PC-3 (cell line): ENCODE measurements at regions not wholly inside any gene's neighbourhood (a gene's known extent, or its start where the extent isn't known, plus 50 kb on each side); places are given as distances from the start of the nearest gene placed in this dataset.

Experiments
- ATAC-seq: fragments of 200-7000 bp; cut with Tn5 transposase; 2 replicates; pipeline ENCODE4 v1.9.1; 2020; ENCODE audit warnings: mild to moderate bottlenecking, moderate library complexity
- BruUV-seq: library from RNA; stranded (reverse); fragments of 400-500 nt; replicated peaks from 2 replicates; lab custom pipeline; 2021; lab: Mats Ljungman, UMichigan
- CTCF ChIA-PET: fragments of 300-600 bp; sonication (Branson Sonifier 250); formaldehyde crosslinking; loops from one replicate; lab custom pipeline; 2022; ENCODE audit warnings: antibody characterized with exemption; lab: Charles Lee
- POLR2A ChIA-PET: fragments of 300-600 bp; sonication (Branson Sonifier 250); formaldehyde crosslinking; loops from one replicate; lab custom pipeline; 2022; ENCODE audit warnings: antibody characterized with exemption; ENCODE audit not compliant: unreplicated experiment; lab: Charles Lee
- DNase-seq: peaks from one replicate; pipeline ENCODE4 v3.0.0-alpha.2; 2015
- H2AFZ ChIP-seq: fragments of 300-600 bp; sonication (generic); 2 replicates; pipeline ENCODE4 v1.6.0; 2016; ENCODE audit warnings: antibody characterized with exemption, low read length
- H3F3A ChIP-seq: fragments of 300-600 bp; sonication (generic); one replicate; pipeline ENCODE4 v1.6.0; 2017; ENCODE audit warnings: antibody characterized with exemption, low read length, control low read depth, mild to moderate bottlenecking; ENCODE audit not compliant: unreplicated experiment
- H3K27ac ChIP-seq: fragments of 300-600 bp; sonication (generic); 2 replicates; pipeline ENCODE4 v1.5.1; 2016; ENCODE audit warnings: mild to moderate bottlenecking, low read length
- H3K27me3 ChIP-seq: fragments of 300-600 bp; sonication (generic); 2 replicates; pipeline ENCODE4 v1.6.1; 2016; ENCODE audit warnings: low read length, mixed read lengths
- H3K36me3 ChIP-seq: fragments of 300-600 bp; sonication (generic); 2 replicates; pipeline ENCODE4 v1.6.1; 2016; ENCODE audit warnings: low read depth, mixed run types, low read length, mixed read lengths
- H3K4me1 ChIP-seq: fragments of 300-600 bp; sonication (generic); 2 replicates; pipeline ENCODE4 v1.5.1; 2016; ENCODE audit warnings: low read length; ENCODE audit not compliant: insufficient read depth
- H3K4me2 ChIP-seq: fragments of 300-600 bp; sonication (generic); 2 replicates; pipeline ENCODE4 v1.6.0; 2016; ENCODE audit warnings: low read length
- H3K4me3 ChIP-seq: fragments of 300-600 bp; sonication (generic); 2 replicates; pipeline ENCODE4 v1.5.1; 2016; ENCODE audit warnings: mild to moderate bottlenecking, low read length, mixed read lengths
- H3K79me2 ChIP-seq: fragments of 300-600 bp; sonication (generic); 2 replicates; pipeline ENCODE4 v1.6.1; 2017; ENCODE audit warnings: low read length, mixed read lengths
- H3K9ac ChIP-seq: fragments of 300-600 bp; sonication (generic); 2 replicates; pipeline ENCODE4 v1.6.0; 2016; ENCODE audit warnings: mild to moderate bottlenecking, low read length
- H3K9me2 ChIP-seq: fragments of 300-600 bp; sonication (generic); replicated peaks from 2 replicates; pipeline ENCODE4 v1.6.1; 2016; ENCODE audit warnings: mixed run types, low read length, mixed read lengths
- H3K9me3 ChIP-seq: fragments of 300-600 bp; sonication (generic); 2 replicates; pipeline ENCODE4 v1.6.1; 2016; ENCODE audit warnings: low read length, mixed read lengths
- H4K20me1 ChIP-seq: fragments of 300-600 bp; sonication (generic); 2 replicates; pipeline ENCODE4 v1.6.1; 2016; ENCODE audit warnings: low read length, mixed read lengths
- EZH2 ChIP-seq: fragments of 300-600 bp; sonication (generic); IDR thresholded peaks from one replicate; pipeline ENCODE4 v1.6.1; 2017; ENCODE audit warnings: antibody characterized with exemption, mild to moderate bottlenecking, low read length; ENCODE audit not compliant: unreplicated experiment
- EZH2phosphoT487 ChIP-seq: fragments of 300-600 bp; sonication (generic); IDR thresholded peaks from 2 replicates; pipeline ENCODE4 v1.6.1; 2018; ENCODE audit warnings: mild to moderate bottlenecking, antibody characterized with exemption, low read length, borderline replicate concordance
- intact Hi-C: fragments of 100-400 bp; cut with micrococcal nuclease; formaldehyde crosslinking; loops from 2 replicates; pipeline ENCODE4 v1.9.0; 2023
- TF ChIP-seq, protein P1 (sequence below): fragments of 300-600 bp; sonication (generic); conservative IDR thresholded peaks from 2 replicates; pipeline ENCODE4 v1.5.1; 2017; ENCODE audit warnings: antibody characterized with exemption, low read depth, mild to moderate bottlenecking, low read length

DNA sequence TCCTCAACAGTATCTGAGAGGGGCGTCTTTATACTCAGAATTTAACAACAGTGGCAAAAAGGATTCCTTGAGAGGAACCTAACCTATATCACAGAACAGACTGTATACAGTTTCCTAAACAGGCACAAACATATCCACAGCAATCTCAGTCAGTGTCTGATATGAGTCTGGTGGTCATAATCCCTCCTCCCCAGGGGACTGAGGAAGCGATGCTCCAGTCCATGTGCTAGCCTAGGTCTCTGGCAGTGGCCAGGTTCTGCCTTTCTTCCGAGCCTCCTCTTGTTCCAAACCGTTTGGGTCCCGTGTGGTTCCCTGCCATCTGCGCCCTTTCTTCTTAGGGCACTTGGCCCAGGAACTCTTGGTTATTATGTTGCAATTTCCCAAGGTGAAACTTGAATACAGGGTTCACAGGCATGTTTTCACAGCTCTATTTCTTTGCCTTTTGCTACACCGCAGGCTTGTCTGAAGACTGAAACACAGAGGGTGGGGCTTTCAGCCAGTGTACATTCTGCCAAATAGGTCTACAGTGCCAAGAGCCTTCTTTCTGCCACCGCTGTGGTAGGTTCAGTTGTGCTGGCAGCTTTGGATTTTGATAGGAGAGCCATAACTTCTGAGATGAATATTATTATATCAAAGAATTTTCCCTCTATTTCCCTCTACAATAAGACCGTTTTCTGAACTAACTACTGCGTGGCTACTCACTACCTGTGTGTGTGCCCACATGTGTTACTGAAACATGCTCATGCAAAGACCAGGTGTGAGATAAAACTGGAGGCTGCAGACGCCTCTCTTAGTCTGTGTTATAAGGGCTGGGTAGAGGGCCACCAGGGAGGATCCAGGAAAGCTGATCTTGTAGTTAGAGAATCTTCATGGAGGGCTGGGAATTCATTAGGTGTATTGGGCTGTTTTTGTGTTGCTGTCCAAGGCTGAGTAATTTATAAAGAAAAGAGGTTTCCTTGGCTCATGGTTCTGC is 75.0 kb upstream of the HAAO start:
- Histone ChIP-seq H3K36me3 (no peaks in the 10 kb centered on the region), H3K9me3 (0 out of 2 replicates have a peak, but pooled peaks cover 5% of the 10 kb centered on the region), H3K27me3 (no peaks in the 10 kb centered on the region), H3K9me2 (no peaks in the 10 kb centered on the region), H3K4me1 (no peaks in the 10 kb centered on the region), H3F3A (no peaks in the 10 kb centered on the region), H3K9ac (no peak overlapping the region), H3K27ac (no peak overlapping the region), H4K20me1 (no peaks in the 10 kb centered on the region), H3K79me2 (no peaks in the 10 kb centered on the region), H3K4me3 (no peak overlapping the region), H2AFZ (no peak overlapping the region), H3K4me2 (no peak overlapping the region)
- ATAC-seq (no peak), DNase-seq (no peak)
- ChIA-PET CTCF (no interaction called here), POLR2A (interaction anchor here (0.5 kb wide), 1 partner anchor 162 kb away, joined by 27 read pairs; no protein-coding TSS in a partner anchor)
- TF ChIP-seq EZH2phosphoT487, result no peak
- no peak for TF ChIP-seq EZH2
- TF ChIP-seq, protein P1, sequence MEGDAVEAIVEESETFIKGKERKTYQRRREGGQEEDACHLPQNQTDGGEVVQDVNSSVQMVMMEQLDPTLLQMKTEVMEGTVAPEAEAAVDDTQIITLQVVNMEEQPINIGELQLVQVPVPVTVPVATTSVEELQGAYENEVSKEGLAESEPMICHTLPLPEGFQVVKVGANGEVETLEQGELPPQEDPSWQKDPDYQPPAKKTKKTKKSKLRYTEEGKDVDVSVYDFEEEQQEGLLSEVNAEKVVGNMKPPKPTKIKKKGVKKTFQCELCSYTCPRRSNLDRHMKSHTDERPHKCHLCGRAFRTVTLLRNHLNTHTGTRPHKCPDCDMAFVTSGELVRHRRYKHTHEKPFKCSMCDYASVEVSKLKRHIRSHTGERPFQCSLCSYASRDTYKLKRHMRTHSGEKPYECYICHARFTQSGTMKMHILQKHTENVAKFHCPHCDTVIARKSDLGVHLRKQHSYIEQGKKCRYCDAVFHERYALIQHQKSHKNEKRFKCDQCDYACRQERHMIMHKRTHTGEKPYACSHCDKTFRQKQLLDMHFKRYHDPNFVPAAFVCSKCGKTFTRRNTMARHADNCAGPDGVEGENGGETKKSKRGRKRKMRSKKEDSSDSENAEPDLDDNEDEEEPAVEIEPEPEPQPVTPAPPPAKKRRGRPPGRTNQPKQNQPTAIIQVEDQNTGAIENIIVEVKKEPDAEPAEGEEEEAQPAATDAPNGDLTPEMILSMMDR, result no peak
- intact Hi-C loops, result no loop called here
- BruUV-seq, result no TSS peak

DNA sequence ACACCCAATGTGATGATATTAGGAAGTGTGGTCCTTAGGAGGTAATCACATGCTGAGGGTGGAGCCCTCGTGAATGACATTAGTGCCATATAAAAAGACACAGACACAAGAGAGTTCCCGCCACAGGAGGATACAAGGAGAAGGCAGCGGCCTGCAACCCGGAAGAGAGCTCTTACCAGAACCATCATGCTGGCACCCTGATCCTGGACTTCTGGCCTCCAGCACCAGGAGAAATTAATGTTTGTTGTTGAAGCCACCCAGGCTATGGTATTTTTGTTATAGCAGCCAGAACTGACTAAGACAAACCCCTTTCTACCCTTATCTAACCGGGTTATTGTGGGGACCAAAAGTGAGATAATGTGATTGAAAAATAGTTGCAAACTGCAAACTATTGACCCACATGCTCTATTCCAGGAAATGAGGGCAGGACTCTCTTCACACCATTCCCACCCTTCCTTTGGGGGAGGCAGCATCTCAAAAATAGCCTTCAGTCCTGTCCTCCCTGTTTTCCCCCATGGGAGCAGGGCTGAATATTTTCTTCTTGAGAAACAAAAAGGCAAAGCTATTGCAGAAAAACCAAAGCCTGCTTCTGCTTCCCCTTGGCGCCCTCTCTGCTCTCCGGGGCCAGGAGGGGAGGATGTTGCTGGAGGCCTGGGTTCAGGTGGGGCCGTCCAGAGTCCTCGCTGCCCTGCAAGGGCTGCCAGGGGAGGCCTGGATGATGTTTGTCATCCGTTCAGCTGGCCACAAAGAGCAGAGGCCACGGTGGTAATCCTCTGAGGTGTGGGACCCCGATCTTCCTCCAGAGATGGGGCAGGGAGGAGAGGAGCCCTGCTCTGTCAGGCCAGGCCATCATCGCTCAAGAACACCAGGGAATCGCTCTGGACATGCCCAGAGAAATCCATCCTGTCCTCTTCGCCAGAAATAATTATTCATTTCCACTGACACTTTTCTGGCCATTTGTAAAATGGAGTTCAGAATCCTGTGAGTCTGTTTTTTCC is 73.8 kb upstream of the HAAO start:
- no peak overlapping the region for H2AFZ ChIP-seq
- no peaks in the 10 kb centered on the region for H4K20me1 ChIP-seq
- TF ChIP-seq EZH2, result no peak
- no peak for TF ChIP-seq EZH2phosphoT487
- TF ChIP-seq, protein P1, result no peak
- no peak overlapping the region for H3K4me2 ChIP-seq
- ChIA-PET POLR2A (no interaction called here), CTCF (no interaction called here)
- no peaks in the 10 kb centered on the region for H3K27me3 ChIP-seq
- DNase-seq (no peak), ATAC-seq (no peak)
- no peaks in the 10 kb centered on the region for H3K9me2 ChIP-seq
- BruUV-seq, result no TSS peak
- no peak overlapping the region for H3K4me3 ChIP-seq
- intact Hi-C loops, result no loop called here
- no peaks in the 10 kb centered on the region for H3K36me3 ChIP-seq
- 0 out of 2 replicates have a peak, but pooled peaks cover 5% of the 10 kb centered on the region for H3K9me3 ChIP-seq
- H3K9ac ChIP-seq, result no peak overlapping the region
- no peaks in the 10 kb centered on the region for H3K4me1 ChIP-seq
- no peaks in the 10 kb centered on the region for H3F3A ChIP-seq
- no peaks in the 10 kb centered on the region for H3K79me2 ChIP-seq
- no peak overlapping the region for H3K27ac ChIP-seq
